Activated CD4-positive, alpha-beta memory T cell treated with anti-CD3 and anti-CD28 coated beads, Interleukin-2, amount 10 ng/mL, durations not matched to agents 7 days and 5 days (primary cell): ENCODE measurements at regions not wholly inside any gene's neighbourhood (a gene's known extent, or its start where the extent isn't known, plus 50 kb on each side); places are given as distances from the start of the nearest gene placed in this dataset.

Experiments used
- CTCF ChIA-PET: fragments of 350-600 bp; sonication (Branson Sonifier 250); formaldehyde crosslinking; loops from one replicate; lab custom pipeline; 2021; ENCODE audit warnings: antibody characterized with exemption, inconsistent platforms; lab: Charles Lee
- POLR2A ChIA-PET: fragments of 350-600 bp; sonication (Branson Sonifier 250); formaldehyde crosslinking; loops from one replicate; lab custom pipeline; 2021; ENCODE audit warnings: antibody characterized with exemption; lab: Charles Lee
- DNase-seq: peaks from one replicate; pipeline ENCODE4 v3.0.0-alpha.2; 2020
- H3K27ac Mint-ChIP-seq: one replicate; pipeline ENCODE4 v1.8.0; 2021; ENCODE audit warnings: mild to moderate bottlenecking, mixed read lengths
- H3K27me3 Mint-ChIP-seq: one replicate; pipeline ENCODE4 v1.8.0; 2021; ENCODE audit warnings: mixed read lengths
- H3K36me3 Mint-ChIP-seq: one replicate; pipeline ENCODE4 v1.8.0; 2021; ENCODE audit warnings: low read depth, mixed read lengths
- H3K4me1 Mint-ChIP-seq: one replicate; pipeline ENCODE4 v1.8.0; 2021; ENCODE audit warnings: mixed read lengths
- H3K4me3 Mint-ChIP-seq: one replicate; pipeline ENCODE4 v1.8.0; 2021; ENCODE audit warnings: mild to moderate bottlenecking, mixed read lengths
- H3K9me3 Mint-ChIP-seq: one replicate; pipeline ENCODE4 v1.8.0; 2021; ENCODE audit warnings: mixed read lengths

GRCh38 chr4:181293541-181293940 lies 949.7 kb upstream of the TENM3 start:
- no peaks in the 10 kb centered on the region for H3K4me1 Mint-ChIP-seq
- no peaks in the 10 kb centered on the region for H3K9me3 Mint-ChIP-seq
- no peaks in the 10 kb centered on the region for H3K27me3 Mint-ChIP-seq
- no peak for DNase-seq
- ChIA-PET POLR2A (no interaction called here), CTCF (no interaction called here)
- H3K4me3 Mint-ChIP-seq = no peak overlapping the region
- H3K36me3 Mint-ChIP-seq = no peaks in the 10 kb centered on the region
- H3K27ac Mint-ChIP-seq = no peak overlapping the region

DNA sequence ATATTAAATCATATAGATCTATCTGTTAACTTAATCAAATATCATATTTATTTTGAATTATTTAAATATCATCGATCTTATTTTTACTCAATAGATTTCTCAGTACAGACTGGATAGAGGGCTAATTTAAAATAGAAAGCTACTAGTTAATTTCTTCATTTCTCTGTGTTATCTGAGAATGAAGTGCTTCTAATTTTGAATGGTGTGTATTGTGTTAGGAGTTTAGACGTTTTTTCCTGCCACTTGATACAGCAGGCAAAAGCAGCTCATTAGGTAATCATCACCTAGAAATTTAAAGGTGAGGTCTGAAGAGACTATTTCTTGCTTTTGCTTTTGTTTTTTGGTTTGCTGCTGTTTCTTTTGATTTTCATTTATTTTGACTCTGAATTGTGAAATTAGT lies 948.8 kb upstream of the TENM3 start:
- Mint-ChIP-seq H3K27ac (no peak overlapping the region), H3K36me3 (no peaks in the 10 kb centered on the region), H3K9me3 (no peaks in the 10 kb centered on the region), H3K27me3 (no peaks in the 10 kb centered on the region), H3K4me3 (no peak overlapping the region), H3K4me1 (no peaks in the 10 kb centered on the region)
- no peak for DNase-seq
- ChIA-PET POLR2A (no interaction called here), CTCF (no interaction called here)

DNA sequence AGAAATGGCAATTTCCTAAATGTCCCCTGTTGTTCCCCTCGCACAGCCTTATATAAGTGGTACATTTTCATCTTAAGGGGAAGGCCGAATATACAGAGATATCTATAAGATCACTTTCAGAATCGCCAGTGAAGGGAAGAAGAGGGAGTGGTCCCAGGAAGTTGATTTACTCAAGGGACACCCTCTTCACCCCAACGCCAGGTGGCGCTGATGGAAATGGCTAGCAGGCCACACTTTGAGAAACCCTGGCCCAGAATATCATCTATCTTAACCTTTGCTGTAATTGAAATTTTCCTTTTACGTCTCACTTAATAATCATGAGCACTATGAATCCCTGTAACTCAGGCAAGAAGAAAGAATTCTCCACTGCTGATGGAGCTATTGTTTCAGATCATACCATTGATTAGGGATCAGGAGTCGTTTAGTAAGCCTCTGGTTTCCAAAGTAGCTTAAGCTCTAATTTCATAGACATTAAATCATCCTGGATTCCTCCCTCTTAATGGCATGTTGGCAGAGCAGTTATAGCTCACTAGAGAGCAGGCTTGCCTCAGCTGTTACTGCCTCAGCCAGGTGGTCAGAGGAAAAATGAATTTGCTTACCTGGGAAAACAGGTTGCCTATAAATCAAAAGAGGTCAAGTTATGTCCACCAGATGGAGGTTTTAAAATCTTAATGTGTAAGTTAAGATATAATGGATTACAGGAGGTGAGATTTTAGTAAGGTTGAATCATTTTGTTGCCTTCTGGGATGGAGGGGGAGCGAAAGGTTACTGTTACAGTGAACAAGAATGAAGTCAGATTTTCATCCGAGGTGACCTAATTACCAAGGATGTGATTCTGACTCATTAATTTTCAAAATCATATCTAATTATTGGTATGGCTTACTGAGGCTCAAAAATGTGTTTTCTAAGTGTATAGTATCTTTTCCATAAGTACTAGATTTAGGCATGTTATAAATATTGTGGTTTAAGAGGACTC lies 941.2 kb upstream of the TENM3 start:
- H3K9me3 Mint-ChIP-seq = no peaks in the 10 kb centered on the region
- H3K36me3 Mint-ChIP-seq = no peaks in the 10 kb centered on the region
- POLR2A ChIA-PET = no interaction called here
- H3K27me3 Mint-ChIP-seq = no peaks in the 10 kb centered on the region
- DNase-seq = no peak
- CTCF ChIA-PET = interaction anchor here (1.2 kb wide), 1 partner anchor 226 kb away, joined by 3 read pairs; no protein-coding TSS in a partner anchor
- no peak overlapping the region for H3K4me3 Mint-ChIP-seq
- H3K4me1 Mint-ChIP-seq = no peaks in the 10 kb centered on the region
- H3K27ac Mint-ChIP-seq = no peak overlapping the region

DNA sequence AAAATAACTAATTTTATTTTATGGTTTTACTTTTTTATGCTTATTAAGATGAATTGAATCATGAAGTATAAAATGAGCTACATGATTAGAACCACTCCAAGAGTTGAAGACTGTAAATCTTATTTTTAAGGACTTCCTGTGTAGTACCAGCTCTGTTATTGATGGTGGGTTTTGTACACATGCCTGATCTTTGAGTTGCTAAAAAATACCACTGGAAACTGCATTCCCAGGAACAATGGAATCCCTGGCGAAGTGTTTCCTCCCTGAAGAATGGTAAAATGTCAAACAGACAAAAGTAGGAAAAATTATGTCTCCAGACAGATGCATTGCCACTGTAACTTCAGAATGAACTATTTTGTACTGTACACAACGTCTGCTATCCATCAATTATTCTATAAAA lies 935.4 kb upstream of the TENM3 start:
- H3K4me3 Mint-ChIP-seq = no peak overlapping the region

DNA sequence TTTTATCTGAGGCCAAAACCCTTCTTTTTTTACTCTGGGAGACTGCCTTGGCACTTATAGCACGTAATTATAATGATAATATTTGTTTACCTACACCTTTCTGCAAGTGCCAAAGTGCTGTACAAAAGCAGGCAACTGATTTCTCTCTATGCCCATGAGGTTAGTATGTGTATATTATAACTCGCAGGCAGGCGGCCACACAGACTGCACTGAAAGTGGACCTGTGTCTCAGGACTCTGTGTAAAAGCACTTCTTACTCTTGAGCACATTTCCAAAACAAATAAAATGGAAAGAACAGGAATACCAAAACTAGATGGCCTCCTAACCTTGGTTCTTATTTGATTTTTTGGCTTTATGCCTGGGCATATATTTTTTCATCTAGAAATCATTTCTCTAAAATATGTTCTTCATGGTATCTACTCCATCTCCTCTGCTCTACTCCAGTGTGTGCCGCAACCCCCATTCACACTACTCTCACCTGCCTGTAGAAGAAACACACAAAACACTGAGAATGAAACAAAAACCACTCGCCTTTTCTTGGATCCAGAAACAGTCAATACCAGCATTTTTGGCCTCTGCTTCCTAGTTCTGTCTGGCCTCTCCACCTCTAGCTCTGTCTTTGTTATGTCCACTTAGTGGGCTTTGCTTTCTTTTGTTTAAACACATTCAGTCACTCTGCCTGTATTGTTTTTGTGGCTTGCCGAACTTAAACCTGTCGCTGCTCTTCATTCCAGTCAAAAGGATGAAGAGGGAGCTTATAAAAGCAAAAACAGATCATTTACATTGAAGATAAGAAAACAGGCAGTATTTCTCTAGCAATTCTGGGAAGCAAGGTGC lies 934.5 kb upstream of the TENM3 start:
- DNase-seq = no peak
- Mint-ChIP-seq H3K9me3 (no peaks in the 10 kb centered on the region), H3K4me1 (no peaks in the 10 kb centered on the region), H3K4me3 (no peak overlapping the region), H3K27ac (no peak overlapping the region), H3K36me3 (no peaks in the 10 kb centered on the region), H3K27me3 (no peaks in the 10 kb centered on the region)
- CTCF ChIA-PET = no interaction called here
- POLR2A ChIA-PET = no interaction called here

More for the DNA sequence above, 935.4 kb upstream of the TENM3 start:
- ChIA-PET CTCF (interaction anchor here (0.7 kb wide), 1 partner anchor 217 kb away, joined by 4 read pairs; no protein-coding TSS in a partner anchor), POLR2A (no interaction called here)
- Mint-ChIP-seq H3K27ac (no peak overlapping the region), H3K27me3 (no peaks in the 10 kb centered on the region), H3K9me3 (no peaks in the 10 kb centered on the region), H3K36me3 (no peaks in the 10 kb centered on the region), H3K4me1 (no peaks in the 10 kb centered on the region)
- DNase-seq = no peak

- Mint-ChIP-seq H3K4me1 (no peaks in the 10 kb centered on the region), H3K36me3 (no peaks in the 10 kb centered on the region), H3K27ac (no peak overlapping the region), H3K9me3 (no peaks in the 10 kb centered on the region), H3K4me3 (no peak overlapping the region), H3K27me3 (no peaks in the 10 kb centered on the region)
- ChIA-PET POLR2A (no interaction called here), CTCF (interaction anchor here (0.5 kb wide), 1 partner anchor 11 kb away, joined by 4 read pairs; no protein-coding TSS in a partner anchor)
- DNase-seq = no peak
Measured at GRCh38 chr4:181312066-181312465, 931.1 kb upstream of the TENM3 start.

DNA sequence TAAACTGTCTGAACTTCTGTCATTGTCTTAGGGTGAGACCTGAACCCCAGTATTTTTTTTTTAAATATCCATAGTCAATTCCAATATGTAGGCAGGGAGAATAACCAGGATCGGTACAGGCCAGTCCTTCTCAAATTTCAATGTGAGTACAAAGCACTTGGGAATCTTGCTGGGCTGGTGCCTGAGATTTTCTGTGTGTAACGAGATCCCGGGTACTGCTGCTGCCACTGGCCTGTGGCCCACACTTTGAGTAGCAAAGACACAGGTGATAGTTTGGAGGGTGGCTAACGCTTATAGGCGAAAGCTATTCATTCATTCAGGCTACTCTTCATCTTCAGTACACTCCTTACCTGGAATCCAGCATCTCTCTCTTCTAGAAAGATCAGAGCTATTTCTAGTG lies 923.6 kb upstream of the TENM3 start:
- CTCF ChIA-PET = no interaction called here
- POLR2A ChIA-PET = no interaction called here
- no peaks in the 10 kb centered on the region for H3K9me3 Mint-ChIP-seq
- H3K4me3 Mint-ChIP-seq = no peak overlapping the region
- no peaks in the 10 kb centered on the region for H3K4me1 Mint-ChIP-seq
- no peak overlapping the region for H3K27ac Mint-ChIP-seq
- H3K27me3 Mint-ChIP-seq = no peaks in the 10 kb centered on the region
- H3K36me3 Mint-ChIP-seq = no peaks in the 10 kb centered on the region
- DNase-seq = no peak

- peaks cover 11% of the 10 kb centered on the region for H3K9me3 Mint-ChIP-seq
- POLR2A ChIA-PET = no interaction called here
Measured at GRCh38 chr4:181323061-181323460, 920.1 kb upstream of the TENM3 start.

GRCh38 chr4:181330654-181331201 lies 912.5 kb upstream of the TENM3 start:
- no peaks in the 10 kb centered on the region for H3K36me3 Mint-ChIP-seq
- no peak overlapping the region for H3K27ac Mint-ChIP-seq
- CTCF ChIA-PET = no interaction called here
- H3K9me3 Mint-ChIP-seq = peaks cover 15% of the 10 kb centered on the region
- H3K4me3 Mint-ChIP-seq = no peak overlapping the region
- POLR2A ChIA-PET = no interaction called here
- H3K27me3 Mint-ChIP-seq = no peaks in the 10 kb centered on the region
- DNase-seq = no peak
- H3K4me1 Mint-ChIP-seq = no peaks in the 10 kb centered on the region

More at GRCh38 chr4:181323061-181323460, 920.1 kb upstream of the TENM3 start:
- Mint-ChIP-seq H3K27ac (no peak overlapping the region), H3K4me3 (no peak overlapping the region), H3K36me3 (no peaks in the 10 kb centered on the region), H3K4me1 (no peaks in the 10 kb centered on the region), H3K27me3 (no peaks in the 10 kb centered on the region)
- DNase-seq = no peak
- CTCF ChIA-PET = no interaction called here

GRCh38 chr4:181331214-181331613 lies 912.0 kb upstream of the TENM3 start:
- Mint-ChIP-seq H3K27ac (no peak overlapping the region), H3K27me3 (no peaks in the 10 kb centered on the region), H3K36me3 (no peaks in the 10 kb centered on the region), H3K4me1 (no peaks in the 10 kb centered on the region), H3K4me3 (no peak overlapping the region), H3K9me3 (peaks cover 15% of the 10 kb centered on the region)
- ChIA-PET CTCF (no interaction called here), POLR2A (no interaction called here)
- no peak for DNase-seq

DNA sequence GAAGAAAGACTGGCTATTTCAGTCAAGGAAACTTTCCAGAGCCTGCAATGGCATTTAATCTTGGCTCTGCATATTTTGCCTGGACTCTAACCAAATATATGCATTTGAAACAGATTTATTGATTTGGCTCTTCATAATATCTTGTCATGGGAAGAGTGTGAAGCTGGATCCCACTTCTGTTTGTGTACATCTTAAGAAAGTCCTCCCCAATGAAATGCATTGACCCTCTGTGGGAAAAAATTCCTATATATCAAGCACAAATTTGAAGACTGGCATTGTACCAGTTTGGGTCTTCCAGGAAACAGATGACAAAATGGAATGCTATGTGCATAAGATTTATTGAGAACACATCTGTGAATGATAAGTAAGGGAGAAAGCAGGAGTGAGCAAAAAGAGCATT lies 897.3 kb upstream of the TENM3 start:
- Mint-ChIP-seq H3K4me3 (no peak overlapping the region), H3K27me3 (no peaks in the 10 kb centered on the region), H3K36me3 (no peaks in the 10 kb centered on the region), H3K27ac (no peak overlapping the region), H3K4me1 (no peaks in the 10 kb centered on the region), H3K9me3 (peaks cover 15% of the 10 kb centered on the region)
- no peak for DNase-seq
- CTCF ChIA-PET = no interaction called here
- POLR2A ChIA-PET = no interaction called here

- Mint-ChIP-seq H3K9me3 (peaks cover 6% of the 10 kb centered on the region), H3K27me3 (no peaks in the 10 kb centered on the region), H3K27ac (no peak overlapping the region), H3K4me3 (no peak overlapping the region), H3K36me3 (no peaks in the 10 kb centered on the region), H3K4me1 (no peaks in the 10 kb centered on the region)
- no peak for DNase-seq
- ChIA-PET CTCF (interaction anchor here (0.6 kb wide), 1 partner anchor 91 kb away, joined by 4 read pairs; no protein-coding TSS in a partner anchor), POLR2A (no interaction called here)
Measured at GRCh38 chr4:181350615-181351415, 892.4 kb upstream of the TENM3 start.
